HL-60 (cell line): ENCODE measurements at regions not wholly inside any gene's neighbourhood (a gene's known extent, or its start where the extent isn't known, plus 50 kb on each side); places are given as distances from the start of the nearest gene placed in this dataset.

Source experiments
- CTCF ChIP-seq: IDR thresholded peaks from one replicate; pipeline ENCODE4 v1.5.1; 2011; ENCODE audit warnings: low read length, control low read depth, inconsistent platforms; ENCODE audit not compliant: insufficient read depth
- GABPA ChIP-seq: IDR thresholded peaks from 2 replicates; pipeline ENCODE4 v1.6.1; 2012; ENCODE audit warnings: low read depth
- POLR2AphosphoS5 ChIP-seq: IDR thresholded peaks from 2 replicates; pipeline ENCODE4 v1.6.1; 2012; ENCODE audit warnings: low read depth

GRCh38 chr13:50449465-50449864 lies 394.0 kb downstream of the DLEU7 start:
- TF ChIP-seq CTCF (no peak), GABPA (no peak), POLR2AphosphoS5 (no peak)
